SIG-M5 treated with dmso at 0.1 percent for 504 hours (cell line): ENCODE measurements at regions not wholly inside any gene's neighbourhood (a gene's known extent, or its start where the extent isn't known, plus 50 kb on each side); places are given as distances from the start of the nearest gene placed in this dataset.
"Not testable (repeated sequence)": the region's sequence is repeated elsewhere in the genome, so short reads cannot be mapped to it uniquely, and the experiment has no call there.

Experiments
- DNase-seq: peaks from one replicate; lab custom pipeline; 2025; ENCODE audit not compliant: unreplicated experiment; lab: John Stamatoyannopoulos, UW

DNA sequence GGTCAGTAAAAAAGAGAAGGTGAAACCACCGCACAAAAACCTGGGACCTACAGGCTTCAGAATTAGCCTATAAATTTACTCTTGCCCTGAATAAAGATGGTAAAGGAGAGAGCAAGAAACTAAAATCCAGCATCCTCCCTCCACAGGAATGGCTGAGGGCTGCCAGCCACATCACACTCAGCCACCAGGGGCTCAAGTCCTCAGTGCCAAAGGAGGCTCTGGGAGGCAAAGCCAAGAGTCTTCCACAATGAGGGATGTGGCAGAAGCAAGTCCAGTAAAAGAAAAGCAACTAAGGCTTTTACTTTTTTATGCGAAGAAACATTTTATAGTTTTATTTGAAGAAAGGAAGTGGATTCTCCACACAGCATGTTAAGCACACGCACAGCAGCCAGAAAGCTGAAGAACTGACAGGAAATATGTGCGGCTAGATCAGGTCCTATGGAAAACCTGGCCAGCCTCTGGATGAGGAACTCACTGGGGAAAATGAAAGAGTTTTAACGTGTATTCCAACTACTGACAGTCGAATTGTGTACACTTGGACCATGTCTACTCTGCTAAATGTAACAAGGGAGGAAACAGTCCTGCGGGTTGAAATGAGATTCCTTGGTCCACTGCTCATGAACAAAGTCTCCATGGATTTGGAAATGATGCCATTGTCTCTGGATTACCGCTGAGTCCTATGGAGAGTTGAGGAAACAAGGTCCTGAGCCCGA is 219.4 kb upstream of the SSTR4 start:
- no peak for DNase-seq

DNA sequence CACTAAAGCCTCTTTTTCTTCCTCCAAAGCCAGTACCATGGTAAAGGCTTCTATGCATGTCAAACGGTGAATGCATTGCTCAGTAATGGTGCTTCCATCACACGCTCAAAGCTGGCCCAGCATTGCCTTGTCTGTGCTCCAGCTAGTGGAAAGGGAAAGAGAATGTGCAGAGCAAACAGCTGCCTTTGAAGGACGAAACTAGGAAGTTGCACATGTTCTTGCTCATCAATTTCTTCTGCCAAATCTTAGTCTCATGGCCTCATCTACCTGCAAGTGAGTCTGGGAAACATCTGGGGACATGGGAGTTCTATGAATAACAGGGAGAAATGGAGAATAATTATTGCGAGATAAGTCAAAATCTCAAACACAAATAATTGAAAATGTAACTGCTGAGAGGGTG is 216.5 kb upstream of the SSTR4 start:
- no peak for DNase-seq

- DNase-seq: no peak
Measured at GRCh38 chr20:22819112-22819511, 216.0 kb upstream of the SSTR4 start.

- DNase-seq: no peak
Measured at GRCh38 chr20:22819784-22820183, 215.3 kb upstream of the SSTR4 start.

- no peak for DNase-seq
Measured at GRCh38 chr20:22821081-22821727, 213.9 kb upstream of the SSTR4 start.

DNA sequence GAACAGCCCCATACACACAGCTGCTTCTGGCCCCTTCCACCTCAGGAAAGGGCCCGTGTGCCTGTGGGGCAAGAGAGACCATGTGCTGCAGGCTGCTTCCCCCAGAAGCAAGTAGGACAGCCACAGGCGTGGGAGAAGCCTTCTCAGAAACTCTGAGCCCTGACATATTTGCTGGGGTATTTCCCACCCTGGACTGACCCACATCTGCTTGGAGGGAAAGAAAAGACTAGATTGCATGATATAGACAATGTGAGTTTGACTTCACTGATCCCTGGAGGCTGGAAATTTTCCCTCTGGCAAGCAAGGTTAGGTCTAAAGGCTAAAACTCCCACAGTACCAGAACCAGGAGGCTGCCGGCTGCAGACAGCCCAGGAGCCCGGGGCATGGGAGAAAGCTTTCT is 213.3 kb upstream of the SSTR4 start:
- DNase-seq: no peak

GRCh38 chr20:22823119-22823518 is 212.0 kb upstream of the SSTR4 start:
- no peak for DNase-seq

GRCh38 chr20:22824077-22824476 is 211.0 kb upstream of the SSTR4 start:
- DNase-seq: no peak

DNA sequence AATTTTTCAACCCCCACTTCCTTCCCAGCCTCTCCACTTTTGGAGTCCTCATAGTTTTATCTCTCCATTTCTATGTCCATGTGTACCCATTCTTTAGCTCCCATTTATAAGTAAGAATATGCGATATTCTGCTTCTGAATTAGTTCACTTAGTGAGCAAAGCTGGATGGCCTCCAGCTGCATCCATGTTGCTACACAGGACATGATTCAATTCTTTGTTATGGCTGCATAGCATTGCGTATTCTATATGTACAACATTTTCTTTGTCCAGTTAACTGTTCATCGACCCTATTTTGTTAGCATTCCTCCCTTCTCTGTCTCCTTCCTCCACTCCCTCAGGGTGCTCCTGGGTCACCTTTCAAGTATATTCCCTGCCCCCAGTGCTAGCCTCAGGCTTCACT is 210.0 kb upstream of the SSTR4 start:
- DNase-seq: no peak

- DNase-seq: no peak
Measured at GRCh38 chr20:22825546-22825945, 209.6 kb upstream of the SSTR4 start.

DNA sequence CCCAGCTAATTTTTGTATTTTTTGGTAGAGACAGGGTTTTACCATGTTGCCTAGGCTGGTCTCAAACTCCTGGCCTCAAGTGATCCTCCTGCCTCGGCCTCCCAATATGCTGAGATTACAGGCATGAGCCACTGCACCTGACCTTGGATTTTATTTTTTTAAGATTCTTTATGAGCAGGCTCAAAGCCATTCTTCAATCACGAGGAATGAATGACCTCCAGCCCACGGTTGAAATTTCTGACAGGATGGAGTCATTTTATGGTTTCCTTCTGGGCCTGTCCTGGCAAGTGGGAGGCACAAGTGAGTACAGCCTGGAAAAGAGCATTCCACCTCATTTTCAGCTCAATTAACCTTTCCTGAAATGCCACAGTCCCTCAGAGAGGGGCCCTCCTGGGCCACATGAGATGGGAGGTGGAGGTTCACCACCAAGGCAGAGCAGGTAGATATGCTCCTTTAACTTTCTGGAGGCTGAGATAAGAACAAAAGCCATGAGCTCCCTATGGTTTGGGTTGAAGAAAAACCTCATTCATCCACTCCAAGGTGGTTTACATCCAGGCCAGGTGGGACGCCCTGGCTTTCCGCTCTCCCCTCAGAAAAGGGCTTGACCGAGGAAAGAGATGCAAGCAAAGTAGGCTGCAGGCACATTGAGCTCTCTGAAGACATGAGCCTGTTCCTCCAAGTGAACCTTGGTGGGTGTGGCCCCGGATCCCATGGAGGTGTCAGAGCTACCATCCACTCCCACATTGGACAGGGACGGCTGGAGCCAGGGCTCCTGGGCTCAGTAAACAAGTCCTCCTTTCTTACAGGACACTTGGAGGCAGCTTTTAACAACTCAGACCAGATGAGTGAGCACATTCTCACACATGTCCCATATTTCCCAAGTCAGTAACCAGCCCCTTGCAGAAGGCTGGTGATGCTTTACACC is 208.5 kb upstream of the SSTR4 start:
- DNase-seq: no peak

DNA sequence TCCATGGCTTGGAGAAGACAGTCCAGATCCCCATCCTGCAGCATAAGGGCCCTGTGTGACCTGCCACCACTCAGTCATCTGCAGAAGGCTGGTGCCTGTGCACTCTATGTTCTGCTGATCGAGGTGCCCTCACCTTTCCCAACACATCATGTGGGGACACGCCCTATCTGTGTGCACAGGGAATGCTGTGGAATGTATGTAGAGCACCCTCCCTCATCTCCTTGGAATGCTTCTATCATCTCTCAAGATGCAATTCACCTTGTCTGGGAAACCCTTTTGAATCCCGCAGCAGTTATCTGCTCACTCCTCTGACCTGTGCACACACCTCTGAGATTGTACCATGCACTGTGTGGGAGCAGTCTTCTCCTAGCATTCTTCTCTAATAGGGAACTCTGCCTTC is 207.2 kb upstream of the SSTR4 start:
- DNase-seq: no peak

GRCh38 chr20:22829356-22829755 is 205.8 kb upstream of the SSTR4 start:
- DNase-seq: no peak

GRCh38 chr20:22830138-22830537 is 205.0 kb upstream of the SSTR4 start:
- DNase-seq: no peak

DNA sequence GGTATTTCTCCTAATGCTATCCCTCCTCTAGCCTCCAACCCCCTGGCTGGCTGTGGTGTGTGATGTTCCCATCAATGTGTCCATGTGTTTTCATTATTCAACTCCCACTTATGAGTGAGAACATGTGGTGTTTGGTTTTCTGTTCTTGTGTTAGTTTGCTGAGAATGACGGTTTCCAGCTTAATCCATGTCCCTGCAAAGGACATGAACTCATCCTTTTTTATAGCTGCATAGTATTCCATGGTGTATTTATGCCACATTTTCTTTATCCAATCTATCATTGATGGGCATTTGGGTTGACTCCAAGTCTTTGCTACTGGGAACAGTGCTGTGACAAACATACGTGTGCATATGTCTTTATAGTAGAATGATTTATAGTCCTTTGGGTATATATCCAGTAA is 204.4 kb upstream of the SSTR4 start:
- DNase-seq: not testable (repeated sequence)

GRCh38 chr20:22833851-22834250 is 201.3 kb upstream of the SSTR4 start:
- no peak for DNase-seq

- no peak for DNase-seq
Measured at GRCh38 chr20:22834651-22835256, 200.4 kb upstream of the SSTR4 start.

GRCh38 chr20:22836211-22836610 is 198.9 kb upstream of the SSTR4 start:
- DNase-seq: no peak

DNA sequence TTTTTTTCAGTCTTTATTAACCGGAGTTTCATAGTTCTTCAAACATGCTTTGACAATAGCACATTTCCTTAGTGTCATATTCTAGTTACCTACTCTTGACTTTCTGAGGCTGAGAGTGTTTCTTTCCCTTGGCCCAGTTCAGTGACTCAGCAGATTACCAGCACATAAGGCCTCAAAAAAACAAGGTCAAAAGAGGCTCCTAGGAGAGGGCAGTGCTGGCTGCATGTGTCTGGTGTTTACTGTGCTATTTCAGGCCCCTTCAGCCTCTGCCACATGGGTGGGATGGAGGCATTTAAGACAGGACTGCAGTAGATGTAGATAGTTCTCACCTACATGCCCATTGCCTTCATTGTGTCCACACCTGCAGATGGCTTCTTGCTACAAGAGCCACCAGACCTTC is 198.2 kb upstream of the SSTR4 start:
- no peak for DNase-seq

DNA sequence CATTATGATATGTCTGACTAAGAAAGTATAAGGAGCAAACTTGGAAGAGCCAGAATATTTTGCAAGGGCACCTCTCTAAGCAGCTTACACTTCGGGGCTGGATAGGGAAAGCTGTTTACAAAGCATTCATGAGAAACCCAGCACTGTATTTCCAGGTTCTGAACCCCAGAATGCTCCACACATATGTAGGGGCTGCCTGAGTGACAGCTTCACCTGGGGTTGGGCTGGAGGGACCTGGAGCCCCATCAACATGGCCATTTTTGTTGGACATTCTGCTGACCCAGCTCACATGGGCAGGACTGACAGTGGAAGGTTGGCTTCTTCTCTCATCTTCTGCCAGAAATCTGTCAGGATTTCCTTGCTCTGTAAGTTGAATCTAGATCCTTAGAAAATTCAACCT is 197.1 kb upstream of the SSTR4 start:
- no peak for DNase-seq

DNA sequence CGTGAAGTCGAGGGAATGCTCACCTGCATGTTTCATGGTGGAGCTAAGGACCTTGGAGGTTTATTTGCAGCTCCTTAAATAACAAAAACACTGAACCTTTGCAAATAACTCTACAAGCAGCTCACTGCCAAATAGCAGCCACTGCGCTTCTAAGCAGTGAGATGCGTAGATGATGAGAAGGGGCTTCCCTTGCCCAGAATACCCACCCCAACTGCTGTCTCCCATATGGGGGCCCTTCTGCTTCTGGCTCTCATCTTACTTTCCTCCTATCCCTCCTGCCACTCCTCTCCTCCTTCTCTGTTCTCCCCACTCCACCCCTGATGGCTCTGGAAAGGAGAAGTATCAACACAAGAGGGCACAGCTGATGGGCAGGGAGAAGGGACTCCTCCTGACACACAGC is 193.3 kb upstream of the SSTR4 start:
- no peak for DNase-seq
